Hindlimb muscle (tissue), 1 donor: ENCODE measurements at regions not wholly inside any gene's neighbourhood (a gene's known extent, or its start where the extent isn't known, plus 50 kb on each side); places are given as distances from the start of the nearest gene placed in this dataset.
"Not testable (repeated sequence)": the region's sequence is repeated elsewhere in the genome, so short reads cannot be mapped to it uniquely, and the experiment has no call there.

Experiments used
- DNase-seq: peaks from one replicate; pipeline ENCODE4 v3.0.0-alpha.2; 2013

- DNase-seq = no peak
These were observed 79.6 kb upstream of the LRPAP1 start for GRCh38 chr4:3611778-3612177.

GRCh38 chr4:3610851-3611250 lies 78.6 kb upstream of the LRPAP1 start:
- not testable (repeated sequence) for DNase-seq

GRCh38 chr4:3609905-3610304 lies 77.7 kb upstream of the LRPAP1 start:
- not testable (repeated sequence) for DNase-seq

GRCh38 chr4:3607690-3608552 lies 75.7 kb upstream of the LRPAP1 start:
- DNase-seq = no peak

GRCh38 chr4:3606850-3607249 lies 74.6 kb upstream of the LRPAP1 start:
- DNase-seq = not testable (repeated sequence)

DNA sequence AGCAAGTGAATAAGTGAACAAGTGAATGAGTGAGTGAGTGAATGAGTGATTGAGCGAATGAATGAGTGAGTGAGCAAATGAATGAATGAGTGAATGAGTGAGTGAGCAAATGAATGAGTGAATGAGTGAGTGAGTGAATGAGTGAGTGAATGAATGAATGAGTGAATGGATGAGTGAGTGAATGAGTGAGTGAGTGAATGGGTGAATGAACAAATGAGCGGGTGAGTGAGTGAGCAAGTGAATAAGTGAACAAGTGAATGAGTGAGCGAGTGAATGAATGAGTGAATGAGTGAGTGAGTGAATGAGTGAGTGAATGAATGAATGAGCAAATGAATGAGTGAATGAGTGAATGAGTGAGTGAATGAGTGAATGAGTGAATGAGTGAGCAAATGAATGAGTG lies 74.0 kb upstream of the LRPAP1 start:
- DNase-seq = not testable (repeated sequence)

- no peak for DNase-seq
These were observed 73.3 kb upstream of the LRPAP1 start for GRCh38 chr4:3605491-3605890.

- DNase-seq = not testable (repeated sequence)
These were observed 70.8 kb upstream of the LRPAP1 start for GRCh38 chr4:3602886-3603645.

DNA sequence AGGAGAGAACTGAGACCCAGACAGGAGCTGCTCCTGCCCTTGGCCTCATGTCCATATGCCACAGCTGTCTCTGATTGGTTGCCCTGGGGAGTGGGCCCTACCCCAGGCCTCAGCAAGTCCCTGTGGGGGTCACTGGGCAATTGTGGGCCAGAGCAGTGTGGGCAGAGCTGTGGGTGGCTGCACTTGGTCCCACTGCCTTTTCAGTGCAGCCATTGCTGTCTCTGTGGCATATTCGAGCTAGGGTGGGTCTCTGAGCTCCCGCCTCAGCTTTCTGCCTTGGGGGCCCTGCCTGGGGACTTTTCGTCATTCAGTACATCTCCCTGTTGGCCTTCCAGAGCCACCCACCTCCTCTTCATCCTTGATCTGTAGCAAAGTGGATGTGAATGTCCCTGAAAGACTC lies 69.8 kb upstream of the LRPAP1 start:
- no peak for DNase-seq

DNA sequence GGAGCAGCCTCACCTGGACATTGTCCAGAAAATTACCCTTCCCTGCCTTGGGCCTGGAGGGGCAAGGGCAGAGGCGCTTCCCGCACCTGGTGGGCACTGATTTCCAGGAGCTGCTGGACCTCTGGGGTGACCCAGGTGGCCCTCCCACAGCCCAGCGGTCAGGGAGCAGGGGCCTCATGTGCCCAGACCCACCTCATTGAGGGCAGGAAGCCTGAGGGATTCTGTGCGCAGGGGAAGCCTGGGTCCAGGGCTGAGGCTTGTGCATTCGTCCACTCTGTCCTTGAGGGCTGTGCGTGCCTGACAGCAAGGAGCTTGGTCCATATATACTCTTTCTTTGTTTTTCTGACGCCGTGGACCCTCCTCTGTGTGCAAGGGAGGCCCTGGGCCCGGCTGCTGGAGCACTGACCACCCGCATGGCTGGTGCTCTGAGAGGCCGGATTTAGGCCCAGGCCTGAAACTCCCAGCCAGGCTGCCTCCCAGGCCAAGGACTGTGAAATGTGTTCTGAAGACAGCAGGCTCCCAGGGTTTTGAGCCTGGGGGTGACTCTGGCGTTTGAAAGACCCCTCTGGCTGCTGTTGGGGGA lies 69.0 kb upstream of the LRPAP1 start:
- not testable (repeated sequence) for DNase-seq

- no peak for DNase-seq
These were observed 67.7 kb upstream of the LRPAP1 start for GRCh38 chr4:3599951-3600350.

- DNase-seq = no peak
These were observed 66.5 kb upstream of the LRPAP1 start for GRCh38 chr4:3598695-3599227.

DNA sequence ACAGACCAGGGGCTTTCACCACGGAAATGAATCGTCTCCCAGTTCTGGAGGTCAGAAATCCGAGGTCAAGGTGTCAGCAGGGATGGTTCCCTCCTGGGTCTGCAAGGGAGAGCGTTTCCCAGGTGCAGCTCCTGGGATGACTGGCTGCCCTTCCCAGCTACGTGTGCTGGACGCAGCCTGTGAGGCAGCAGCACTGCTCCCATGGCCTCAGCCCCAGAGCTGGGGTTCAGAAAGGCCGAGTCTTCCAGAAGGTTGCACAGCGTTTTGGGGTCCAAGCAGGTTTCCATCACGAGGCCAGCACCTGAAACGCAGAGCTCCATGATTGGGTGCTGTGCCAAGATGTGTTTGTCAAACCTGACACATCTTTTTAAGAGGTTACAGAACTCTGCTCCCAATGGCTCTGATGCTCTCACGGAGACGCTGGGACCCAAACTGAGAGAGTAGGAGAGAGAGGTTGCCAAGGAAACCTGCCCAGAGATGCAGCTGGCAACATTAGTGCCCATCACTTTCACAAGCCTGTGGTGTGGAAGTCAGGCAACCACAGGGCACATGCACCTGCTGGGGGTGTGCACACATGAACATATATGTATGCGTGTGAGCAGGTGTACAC lies 65.8 kb upstream of the LRPAP1 start:
- DNase-seq = not testable (repeated sequence)

- DNase-seq = not testable (repeated sequence)
These were observed 64.9 kb upstream of the LRPAP1 start for GRCh38 chr4:3596957-3597733.

GRCh38 chr4:3595627-3596291 lies 63.5 kb upstream of the LRPAP1 start:
- not testable (repeated sequence) for DNase-seq

- not testable (repeated sequence) for DNase-seq
These were observed 62.5 kb upstream of the LRPAP1 start for GRCh38 chr4:3594751-3595150.

DNA sequence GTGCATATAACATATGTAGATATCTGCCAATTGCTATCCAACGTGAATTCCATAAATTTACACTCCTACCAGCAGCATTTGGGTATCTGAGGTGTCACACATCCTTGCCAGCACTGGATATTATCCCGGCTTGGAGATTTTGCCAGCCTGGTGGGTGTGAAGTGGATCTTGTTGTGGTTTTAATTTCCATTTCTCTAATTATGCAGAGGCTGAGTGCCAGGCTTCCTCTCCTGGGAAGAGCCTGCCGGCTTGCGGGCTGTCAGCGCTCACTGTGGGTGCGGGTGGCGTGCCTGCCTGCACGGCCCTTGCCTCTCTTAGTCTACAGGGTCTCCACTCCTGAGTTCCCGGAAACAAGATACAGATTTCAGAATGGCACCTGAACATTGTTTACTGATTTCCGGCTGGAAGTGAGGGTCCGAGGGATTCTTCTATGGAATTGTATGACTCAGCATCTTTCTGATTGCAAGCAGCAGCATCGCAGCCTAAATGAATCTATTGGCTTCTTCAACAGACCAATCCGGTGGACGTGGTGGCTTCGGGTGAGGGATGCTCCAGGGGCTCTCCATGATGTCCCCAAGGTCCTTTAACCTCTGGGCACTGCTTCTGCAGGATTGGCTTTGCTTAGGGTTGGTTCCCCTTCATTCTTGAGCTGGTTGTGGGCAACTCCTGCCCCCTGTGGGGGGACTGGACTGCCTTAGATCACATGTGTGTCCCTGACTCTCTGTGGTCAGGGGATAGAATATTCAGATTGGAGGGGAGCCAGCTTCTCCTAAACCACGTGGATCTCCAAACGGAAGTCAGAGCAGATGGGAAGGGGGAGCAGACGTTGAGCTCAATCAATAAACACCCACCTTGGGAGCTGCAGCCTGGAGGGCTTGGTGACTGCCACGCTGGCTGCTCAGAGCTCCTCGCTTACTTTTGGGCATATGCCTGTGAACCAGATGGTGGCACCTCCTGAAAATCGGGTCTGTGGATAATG lies 58.0 kb upstream of the LRPAP1 start:
- not testable (repeated sequence) for DNase-seq

DNA sequence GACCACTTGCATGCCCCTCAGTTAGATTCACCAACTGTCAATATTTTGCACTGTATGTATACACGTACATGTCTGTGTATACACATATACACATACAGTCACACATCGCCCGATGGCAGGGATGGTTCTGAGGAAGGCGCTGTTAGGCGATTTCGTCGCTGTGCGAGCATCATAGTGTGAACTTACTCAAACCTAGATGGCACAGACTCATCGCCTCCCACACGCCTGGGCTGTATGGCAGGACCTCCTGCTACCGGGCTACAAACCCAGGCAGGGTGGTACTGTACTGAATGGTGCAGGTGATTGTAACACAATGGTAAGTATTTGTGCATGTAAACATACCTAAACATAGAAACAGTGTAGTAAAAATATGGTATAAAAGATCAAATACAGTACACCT lies 57.2 kb upstream of the LRPAP1 start:
- DNase-seq = not testable (repeated sequence)

GRCh38 chr4:3588517-3589194 lies 56.4 kb upstream of the LRPAP1 start:
- not testable (repeated sequence) for DNase-seq
